ENCODE measurements at regions not wholly inside any gene's neighbourhood (a gene's known extent, or its start where the extent isn't known, plus 50 kb on each side); places are given as distances from the start of the nearest gene placed in this dataset.

GRCh38 chr2:134190807-134191203, 63.1 kb upstream of the MGAT5 start:
- Histone ChIP-seq H3K9ac (ENCODE audit: insufficient read depth, low read length) (no peak overlapping the region), H3K79me2 (ENCODE audit: control insufficient read depth, insufficient read depth, low read length) (peaks cover 60% of the 10 kb centered on the region), H3K27me3 (ENCODE audit: control insufficient read depth, insufficient read depth, low read length) (no peaks in the 10 kb centered on the region), H3K27ac (ENCODE audit: insufficient read depth, low read length) (no peak overlapping the region), H4K20me1 (ENCODE audit: control insufficient read depth, extremely low read depth, insufficient read depth, low read length) (peaks cover 5% of the 10 kb centered on the region), H3K9me3 (ENCODE audit: control insufficient read depth, insufficient read depth, low read depth, low read length) (no peaks in the 10 kb centered on the region), H3K36me3 (ENCODE audit: control insufficient read depth, insufficient read depth, low read length) (no peaks in the 10 kb centered on the region), H3K4me1 (ENCODE audit: control insufficient read depth, extremely low read depth, insufficient read depth, low read length) (peaks cover 9% of the 10 kb centered on the region), H2AFZ (ENCODE audit: low read length) (no peak overlapping the region), H3K4me3 (replicated peaks in 1 of 4; ENCODE audit: control extremely low read depth in 1 of 4, insufficient read depth in 1 of 4, low read depth in 3 of 4, low read length in 4 of 4) (no peak overlapping the region), H3K4me2 (ENCODE audit: extremely low read depth, insufficient read depth, low read length) (no peak overlapping the region)
- DNase-seq (ENCODE audit: low read depth in 2 of 2): no peak
- TF ChIP-seq EZH2 (IDR thresholded peaks at IDR 0.05; ENCODE audit: low read length, missing control alignments): no peak
- TF ChIP-seq CTCF (conservative IDR thresholded peaks at IDR 0.05 in 1 of 2, IDR thresholded peaks at IDR 0.05 in 1 of 2; ENCODE audit: low read depth in 1 of 2, low read length in 2 of 2): no peak

- peaks cover 5% of the 10 kb centered on the region for H4K20me1 ChIP-seq (ENCODE audit: control insufficient read depth, extremely low read depth, insufficient read depth, low read length)
- DNase-seq (ENCODE audit: low read depth in 2 of 2): no peak
- H3K9me3 ChIP-seq (ENCODE audit: control insufficient read depth, insufficient read depth, low read depth, low read length): no peaks in the 10 kb centered on the region
- TF ChIP-seq CTCF (conservative IDR thresholded peaks at IDR 0.05 in 1 of 2, IDR thresholded peaks at IDR 0.05 in 1 of 2; ENCODE audit: low read depth in 1 of 2, low read length in 2 of 2) (no peak), EZH2 (IDR thresholded peaks at IDR 0.05; ENCODE audit: low read length, missing control alignments) (no peak)
- peaks cover 57% of the 10 kb centered on the region for H3K79me2 ChIP-seq (ENCODE audit: control insufficient read depth, insufficient read depth, low read length)
- no peak overlapping the region for H2AFZ ChIP-seq (ENCODE audit: low read length)
- H3K36me3 ChIP-seq (ENCODE audit: control insufficient read depth, insufficient read depth, low read length): no peaks in the 10 kb centered on the region
- no peak overlapping the region for H3K4me3 ChIP-seq (replicated peaks in 1 of 4; ENCODE audit: control extremely low read depth in 1 of 4, insufficient read depth in 1 of 4, low read depth in 3 of 4, low read length in 4 of 4)
- H3K4me2 ChIP-seq (ENCODE audit: extremely low read depth, insufficient read depth, low read length): no peak overlapping the region
- no peak overlapping the region for H3K27ac ChIP-seq (ENCODE audit: insufficient read depth, low read length)
- no peaks in the 10 kb centered on the region for H3K27me3 ChIP-seq (ENCODE audit: control insufficient read depth, insufficient read depth, low read length)
- H3K9ac ChIP-seq (ENCODE audit: insufficient read depth, low read length): no peak overlapping the region
- peaks cover 9% of the 10 kb centered on the region for H3K4me1 ChIP-seq (ENCODE audit: control insufficient read depth, extremely low read depth, insufficient read depth, low read length)
Measured at GRCh38 chr2:134191835-134192234, 62.0 kb upstream of the MGAT5 start.

- no peak overlapping the region for H3K9ac ChIP-seq (ENCODE audit: insufficient read depth, low read length)
- no peaks in the 10 kb centered on the region for H3K27me3 ChIP-seq (ENCODE audit: control insufficient read depth, insufficient read depth, low read length)
- H3K4me2 ChIP-seq (ENCODE audit: extremely low read depth, insufficient read depth, low read length): no peak overlapping the region
- no peak overlapping the region for H3K27ac ChIP-seq (ENCODE audit: insufficient read depth, low read length)
- H3K4me1 ChIP-seq (ENCODE audit: control insufficient read depth, extremely low read depth, insufficient read depth, low read length): peaks cover 12% of the 10 kb centered on the region
- H3K79me2 ChIP-seq (ENCODE audit: control insufficient read depth, insufficient read depth, low read length): peaks cover 58% of the 10 kb centered on the region
- no peaks in the 10 kb centered on the region for H3K36me3 ChIP-seq (ENCODE audit: control insufficient read depth, insufficient read depth, low read length)
- no peaks in the 10 kb centered on the region for H3K9me3 ChIP-seq (ENCODE audit: control insufficient read depth, insufficient read depth, low read depth, low read length)
- no peak overlapping the region for H2AFZ ChIP-seq (ENCODE audit: low read length)
- H3K4me3 ChIP-seq (replicated peaks in 1 of 4; ENCODE audit: control extremely low read depth in 1 of 4, insufficient read depth in 1 of 4, low read depth in 3 of 4, low read length in 4 of 4): no peak overlapping the region
- peaks cover 5% of the 10 kb centered on the region for H4K20me1 ChIP-seq (ENCODE audit: control insufficient read depth, extremely low read depth, insufficient read depth, low read length)
- DNase-seq (ENCODE audit: low read depth in 2 of 2): peak; percentile 66 to 74
- TF ChIP-seq CTCF (conservative IDR thresholded peaks at IDR 0.05 in 1 of 2, IDR thresholded peaks at IDR 0.05 in 1 of 2; ENCODE audit: low read depth in 1 of 2, low read length in 2 of 2) (no peak), EZH2 (IDR thresholded peaks at IDR 0.05; ENCODE audit: low read length, missing control alignments) (no peak)
Measured at GRCh38 chr2:134193006-134193405, 60.9 kb upstream of the MGAT5 start.
